Neural cell (in vitro differentiated cells): ENCODE measurements at regions not wholly inside any gene's neighbourhood (a gene's known extent, or its start where the extent isn't known, plus 50 kb on each side); places are given as distances from the start of the nearest gene placed in this dataset.
"Not testable (repeated sequence)": the region's sequence is repeated elsewhere in the genome, so short reads cannot be mapped to it uniquely, and the experiment has no call there.

Experiments
- H2AFZ ChIP-seq: fragments of 200-600, 300-800 bp; sonication (generic), shearing (Covaris generic); 2 replicates; pipeline ENCODE4 v1.6.0; 2014; ENCODE audit warnings: low read depth, mild to moderate bottlenecking, antibody characterized with exemption, low read length, moderate library complexity
- H3F3A ChIP-seq: fragments of 200-600 bp; shearing (Covaris generic); 2 replicates; pipeline ENCODE4 v1.6.1; 2016; ENCODE audit warnings: mild to moderate bottlenecking, moderate library complexity, mixed read lengths, antibody characterized with exemption, low read length; ENCODE audit not compliant: insufficient read depth, poor library complexity, severe bottlenecking
- H3K27ac ChIP-seq: fragments of 200-600, 300-800 bp; sonication (generic), shearing (Covaris generic); 2 replicates; pipeline ENCODE4 v1.5.1; 2014; ENCODE audit warnings: mild to moderate bottlenecking, low read length, moderate library complexity
- H3K27me3 ChIP-seq: fragments of 300-800, 200-600 bp; sonication (generic), shearing (Covaris generic); 2 replicates; pipeline ENCODE4 v1.6.0; 2014; ENCODE audit warnings: mild to moderate bottlenecking, low read depth, low read length, moderate library complexity; ENCODE audit not compliant: insufficient read depth
- H3K36me3 ChIP-seq: fragments of 300-800, 200-600 bp; sonication (generic), shearing (Covaris generic); 2 replicates; pipeline ENCODE4 v1.5.1; 2014; ENCODE audit warnings: mild to moderate bottlenecking, antibody characterized with exemption, low read length, moderate library complexity; ENCODE audit not compliant: insufficient read depth
- H3K4me2 ChIP-seq: fragments of 300-800, 200-600 bp; sonication (generic), shearing (Covaris generic); 2 replicates; pipeline ENCODE4 v1.6.0; 2014; ENCODE audit warnings: mild to moderate bottlenecking, low read length
- H3K4me3 ChIP-seq: fragments of 300-800, 200-600 bp; sonication (generic), shearing (Covaris generic); 2 replicates; pipeline ENCODE4 v1.5.1; 2014; ENCODE audit warnings: mild to moderate bottlenecking, low read length, moderate library complexity
- H3K79me2 ChIP-seq: fragments of 200-600 bp; shearing (Covaris generic); replicated peaks from 2 replicates; pipeline ENCODE4 v1.6.0; 2014; ENCODE audit warnings: mild to moderate bottlenecking, low read length, moderate library complexity; ENCODE audit not compliant: insufficient read depth
- H3K9ac ChIP-seq: fragments of 300-800, 200-600 bp; sonication (generic), shearing (Covaris generic); 2 replicates; pipeline ENCODE4 v1.6.1; 2016; ENCODE audit warnings: mild to moderate bottlenecking, low read length, mixed read lengths
- H3K9me2 ChIP-seq: fragments of 200-600 bp; shearing (Covaris generic); 2 replicates; pipeline ENCODE4 v1.6.1; 2016; ENCODE audit warnings: mild to moderate bottlenecking, low read length, mixed read lengths; ENCODE audit not compliant: insufficient read depth
- H3K9me3 ChIP-seq: fragments of 200-600, 300-800 bp; sonication (generic), shearing (Covaris generic); 2 replicates; pipeline ENCODE4 v1.6.1; 2016; ENCODE audit warnings: mild to moderate bottlenecking, mixed run types, low read length, moderate library complexity, mixed read lengths
- H4K20me1 ChIP-seq: fragments of 200-600 bp; shearing (Covaris generic); 2 replicates; pipeline ENCODE4 v1.6.1; 2016; ENCODE audit warnings: mild to moderate bottlenecking, mixed run types; ENCODE audit not compliant: insufficient read depth
- EP300 ChIP-seq: fragments of 450-650 bp; conservative IDR thresholded peaks from 2 replicates; pipeline ENCODE4 v1.6.1; 2014; ENCODE audit warnings: antibody characterized with exemption, mild to moderate bottlenecking, moderate library complexity; ENCODE audit not compliant: poor library complexity, severe bottlenecking
- EZH2 ChIP-seq: fragments of 200-600, 300-800 bp; shearing (Covaris generic), sonication (generic); IDR thresholded peaks from 2 replicates; pipeline ENCODE4 v1.6.1; 2014; ENCODE audit warnings: antibody characterized with exemption, low read length, borderline replicate concordance, mild to moderate bottlenecking; ENCODE audit not compliant: insufficient read depth, poor library complexity, severe bottlenecking
- MXI1 ChIP-seq: fragments of 450-650 bp; conservative IDR thresholded peaks from 2 replicates; pipeline ENCODE4 v1.6.1; 2014; ENCODE audit warnings: antibody characterized with exemption, mild to moderate bottlenecking; ENCODE audit not compliant: poor library complexity, severe bottlenecking
- POLR2AphosphoS5 ChIP-seq: IDR thresholded peaks from 2 replicates; pipeline ENCODE4 v1.6.1; 2012
- RAD21 ChIP-seq: fragments of 450-650 bp; conservative IDR thresholded peaks from 2 replicates; pipeline ENCODE4 v1.6.1; 2014; ENCODE audit warnings: antibody characterized with exemption, mild to moderate bottlenecking, moderate library complexity
- SMC3 ChIP-seq: fragments of 450-650 bp; conservative IDR thresholded peaks from 2 replicates; pipeline ENCODE4 v1.6.1; 2014; ENCODE audit warnings: antibody characterized with exemption, mild to moderate bottlenecking, moderate library complexity; ENCODE audit not compliant: poor library complexity
- TAF1 ChIP-seq: IDR thresholded peaks from 2 replicates; pipeline ENCODE4 v1.6.1; 2012; ENCODE audit warnings: low read depth
- TF ChIP-seq, protein P1 (sequence below): fragments of 450-650 bp; IDR thresholded peaks from 2 replicates; pipeline ENCODE4 v1.5.1; 2014; ENCODE audit warnings: antibody characterized with exemption, mild to moderate bottlenecking, moderate library complexity; ENCODE audit not compliant: poor library complexity, severe bottlenecking
- TF ChIP-seq, protein P2 (sequence below): IDR thresholded peaks from 2 replicates; pipeline ENCODE4 v1.6.1; 2012; ENCODE audit warnings: borderline replicate concordance

DNA sequence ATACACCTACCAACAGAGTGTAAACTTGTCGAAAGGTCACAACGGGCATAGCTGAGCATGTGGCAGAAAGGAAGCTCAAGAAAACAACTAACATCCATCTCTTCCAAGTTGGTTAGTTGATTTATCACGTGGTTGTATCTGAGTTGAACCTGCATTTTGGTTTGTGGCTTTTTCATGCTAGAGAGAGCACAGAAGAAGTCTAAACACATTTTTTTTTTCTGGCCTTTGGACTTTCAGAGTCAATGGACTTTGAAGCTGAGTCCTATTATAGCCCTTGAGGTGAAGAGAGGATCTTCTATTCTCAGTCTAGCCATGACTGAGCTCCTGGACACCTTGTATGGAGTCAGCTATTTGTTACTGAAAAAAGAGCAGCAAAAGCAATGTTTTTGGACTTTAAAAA is 150.6 kb upstream of the TRPC5 start:
- Histone ChIP-seq H3F3A (no peaks in the 10 kb centered on the region), H3K27ac (no peak overlapping the region), H3K9me3 (no peaks in the 10 kb centered on the region), H2AFZ (no peak overlapping the region), H3K36me3 (no peaks in the 10 kb centered on the region), H3K4me3 (no peak overlapping the region), H4K20me1 (no peaks in the 10 kb centered on the region), H3K27me3 (no peaks in the 10 kb centered on the region), H3K9me2 (no peaks in the 10 kb centered on the region), H3K9ac (no peak overlapping the region), H3K79me2 (no peaks in the 10 kb centered on the region), H3K4me2 (no peak overlapping the region)
- TF ChIP-seq TAF1 (no peak), POLR2AphosphoS5 (no peak), EP300 (no peak), MXI1 (no peak), RAD21 (no peak), SMC3 (no peak), EZH2 (no peak)
- TF ChIP-seq, protein P1, sequence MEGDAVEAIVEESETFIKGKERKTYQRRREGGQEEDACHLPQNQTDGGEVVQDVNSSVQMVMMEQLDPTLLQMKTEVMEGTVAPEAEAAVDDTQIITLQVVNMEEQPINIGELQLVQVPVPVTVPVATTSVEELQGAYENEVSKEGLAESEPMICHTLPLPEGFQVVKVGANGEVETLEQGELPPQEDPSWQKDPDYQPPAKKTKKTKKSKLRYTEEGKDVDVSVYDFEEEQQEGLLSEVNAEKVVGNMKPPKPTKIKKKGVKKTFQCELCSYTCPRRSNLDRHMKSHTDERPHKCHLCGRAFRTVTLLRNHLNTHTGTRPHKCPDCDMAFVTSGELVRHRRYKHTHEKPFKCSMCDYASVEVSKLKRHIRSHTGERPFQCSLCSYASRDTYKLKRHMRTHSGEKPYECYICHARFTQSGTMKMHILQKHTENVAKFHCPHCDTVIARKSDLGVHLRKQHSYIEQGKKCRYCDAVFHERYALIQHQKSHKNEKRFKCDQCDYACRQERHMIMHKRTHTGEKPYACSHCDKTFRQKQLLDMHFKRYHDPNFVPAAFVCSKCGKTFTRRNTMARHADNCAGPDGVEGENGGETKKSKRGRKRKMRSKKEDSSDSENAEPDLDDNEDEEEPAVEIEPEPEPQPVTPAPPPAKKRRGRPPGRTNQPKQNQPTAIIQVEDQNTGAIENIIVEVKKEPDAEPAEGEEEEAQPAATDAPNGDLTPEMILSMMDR: no peak
- TF ChIP-seq, protein P2, sequence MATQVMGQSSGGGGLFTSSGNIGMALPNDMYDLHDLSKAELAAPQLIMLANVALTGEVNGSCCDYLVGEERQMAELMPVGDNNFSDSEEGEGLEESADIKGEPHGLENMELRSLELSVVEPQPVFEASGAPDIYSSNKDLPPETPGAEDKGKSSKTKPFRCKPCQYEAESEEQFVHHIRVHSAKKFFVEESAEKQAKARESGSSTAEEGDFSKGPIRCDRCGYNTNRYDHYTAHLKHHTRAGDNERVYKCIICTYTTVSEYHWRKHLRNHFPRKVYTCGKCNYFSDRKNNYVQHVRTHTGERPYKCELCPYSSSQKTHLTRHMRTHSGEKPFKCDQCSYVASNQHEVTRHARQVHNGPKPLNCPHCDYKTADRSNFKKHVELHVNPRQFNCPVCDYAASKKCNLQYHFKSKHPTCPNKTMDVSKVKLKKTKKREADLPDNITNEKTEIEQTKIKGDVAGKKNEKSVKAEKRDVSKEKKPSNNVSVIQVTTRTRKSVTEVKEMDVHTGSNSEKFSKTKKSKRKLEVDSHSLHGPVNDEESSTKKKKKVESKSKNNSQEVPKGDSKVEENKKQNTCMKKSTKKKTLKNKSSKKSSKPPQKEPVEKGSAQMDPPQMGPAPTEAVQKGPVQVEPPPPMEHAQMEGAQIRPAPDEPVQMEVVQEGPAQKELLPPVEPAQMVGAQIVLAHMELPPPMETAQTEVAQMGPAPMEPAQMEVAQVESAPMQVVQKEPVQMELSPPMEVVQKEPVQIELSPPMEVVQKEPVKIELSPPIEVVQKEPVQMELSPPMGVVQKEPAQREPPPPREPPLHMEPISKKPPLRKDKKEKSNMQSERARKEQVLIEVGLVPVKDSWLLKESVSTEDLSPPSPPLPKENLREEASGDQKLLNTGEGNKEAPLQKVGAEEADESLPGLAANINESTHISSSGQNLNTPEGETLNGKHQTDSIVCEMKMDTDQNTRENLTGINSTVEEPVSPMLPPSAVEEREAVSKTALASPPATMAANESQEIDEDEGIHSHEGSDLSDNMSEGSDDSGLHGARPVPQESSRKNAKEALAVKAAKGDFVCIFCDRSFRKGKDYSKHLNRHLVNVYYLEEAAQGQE: no peak

DNA sequence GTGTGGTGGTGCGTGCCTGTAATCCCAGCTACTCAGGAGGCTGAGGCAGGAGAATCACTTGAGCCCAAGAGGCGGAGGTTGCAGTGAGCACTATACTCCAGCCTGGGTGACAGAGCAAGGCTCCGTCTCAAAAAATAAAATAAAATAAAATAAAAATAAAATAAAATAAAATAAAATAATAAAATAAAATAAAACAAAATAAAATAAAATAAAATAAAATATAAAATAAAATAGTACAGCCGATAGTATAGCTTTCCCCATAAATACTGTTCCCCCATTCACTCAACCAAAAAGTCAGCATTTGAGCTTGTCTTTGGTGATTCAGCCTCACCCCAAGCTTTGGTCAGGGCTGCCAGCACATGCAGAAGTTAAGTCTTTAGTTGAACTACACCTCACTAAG is 144.2 kb upstream of the TRPC5 start:
- not testable (repeated sequence) for H3K27ac ChIP-seq, H3K9me3 ChIP-seq, H3F3A ChIP-seq, H3K9ac ChIP-seq, H3K79me2 ChIP-seq, H3K36me3 ChIP-seq, H2AFZ ChIP-seq, H3K4me3 ChIP-seq, H3K27me3 ChIP-seq, H3K9me2 ChIP-seq, H4K20me1 ChIP-seq, H3K4me2 ChIP-seq

DNA sequence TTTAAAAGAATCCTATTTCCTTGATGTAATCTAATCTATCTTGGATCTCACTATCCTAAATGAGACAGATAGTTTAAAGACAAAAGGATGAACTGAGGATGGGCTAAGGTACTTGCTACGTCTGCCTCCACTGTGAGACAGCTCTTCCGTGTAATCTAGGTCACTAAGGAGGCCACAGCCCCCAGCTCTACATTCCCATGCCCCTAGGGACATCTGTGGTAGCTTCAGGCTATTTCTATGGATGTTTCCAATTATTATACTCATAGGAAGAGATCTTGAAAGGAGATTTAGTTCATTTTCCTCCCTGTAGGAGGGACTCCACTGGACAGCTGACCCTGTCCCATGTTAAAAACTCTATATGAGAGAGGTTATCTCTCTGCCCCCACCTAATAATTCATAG is 140.8 kb upstream of the TRPC5 start:
- Histone ChIP-seq H3K36me3 (no peaks in the 10 kb centered on the region), H3K79me2 (no peaks in the 10 kb centered on the region), H3F3A (no peaks in the 10 kb centered on the region), H3K27ac (no peak overlapping the region), H3K4me3 (no peak overlapping the region), H3K9me2 (no peaks in the 10 kb centered on the region), H3K4me2 (no peak overlapping the region), H4K20me1 (no peaks in the 10 kb centered on the region), H2AFZ (no peak overlapping the region), H3K9me3 (no peaks in the 10 kb centered on the region), H3K9ac (no peak overlapping the region), H3K27me3 (no peaks in the 10 kb centered on the region)
- TF ChIP-seq, protein P2: no peak
- TF ChIP-seq MXI1 (no peak), RAD21 (no peak), POLR2AphosphoS5 (no peak), EP300 (no peak), SMC3 (no peak), TAF1 (no peak), EZH2 (no peak)
- TF ChIP-seq, protein P1: no peak
